ENCODE measurements at regions not wholly inside any gene's neighbourhood (a gene's known extent, or its start where the extent isn't known, plus 50 kb on each side); places are given as distances from the start of the nearest gene placed in this dataset.

- DNase-seq (no peak), FAIRE-seq (no peak), ATAC-seq (no peak)
- no peaks in the 10 kb centered on the region for H3K4me1 ChIP-seq
- TF ChIP-seq CTCF (IDR thresholded peaks at IDR 0.05), result no peak
- H3K27ac ChIP-seq, result no peak overlapping the region
- no peaks in the 10 kb centered on the region for H3K9me3 ChIP-seq
- H3K4me3 ChIP-seq, result no peak overlapping the region
- no peaks in the 10 kb centered on the region for H3K27me3 ChIP-seq
- WGBS, 2 donors, result 84 to 92% methylated on average over 5 of the region's 5 CpGs
- H3K36me3 ChIP-seq, result no peaks in the 10 kb centered on the region
- intact Hi-C loops (cut with DNase I), result no loop called here
Measured at GRCh38 chr7:108627476-108628051, 57.9 kb downstream of the DNAJB9 start.

- H3K27ac ChIP-seq, result no peak overlapping the region
- H3K4me1 ChIP-seq, result no peaks in the 10 kb centered on the region
- no peaks in the 10 kb centered on the region for H3K9me3 ChIP-seq
- DNase-seq, result no peak
- peak in 2 of 4 donors; percentile 40 to 81 for ATAC-seq
- H3K36me3 ChIP-seq, result no peaks in the 10 kb centered on the region
- no peak for TF ChIP-seq CTCF (IDR thresholded peaks at IDR 0.05)
- intact Hi-C loops (cut with DNase I), result no loop called here
- no peak overlapping the region for H3K4me3 ChIP-seq
- FAIRE-seq, result no peak
- 51 to 71% methylated on average over 3 of the region's 3 CpGs for WGBS, 2 donors
- H3K27me3 ChIP-seq, result no peaks in the 10 kb centered on the region
Measured at GRCh38 chr7:108628678-108629077, 59.0 kb downstream of the DNAJB9 start.

- H3K27ac ChIP-seq, result no peak overlapping the region
- H3K27me3 ChIP-seq, result no peaks in the 10 kb centered on the region
- FAIRE-seq, result no peak
- no peaks in the 10 kb centered on the region for H3K36me3 ChIP-seq
- no peaks in the 10 kb centered on the region for H3K4me1 ChIP-seq
- ATAC-seq, result peak in 3 of 4 donors; percentile 47 to 70 (median 51)
- no peak for TF ChIP-seq CTCF (IDR thresholded peaks at IDR 0.05)
- intact Hi-C loops (cut with DNase I), result no loop called here
- 73 to 78% methylated on average over 2 of the region's 2 CpGs for WGBS, 2 donors
- DNase-seq, result peak in 1 of 6 donors; percentile 11
- H3K9me3 ChIP-seq, result no peaks in the 10 kb centered on the region
- H3K4me3 ChIP-seq, result no peak overlapping the region
Measured at GRCh38 chr7:108629651-108630400, 60.2 kb downstream of the DNAJB9 start.

- no peaks in the 10 kb centered on the region for H3K9me3 ChIP-seq
- no peaks in the 10 kb centered on the region for H3K27me3 ChIP-seq
- FAIRE-seq (no peak), DNase-seq (no peak), ATAC-seq (no peak)
- H3K27ac ChIP-seq, result no peak overlapping the region
- TF ChIP-seq CTCF (IDR thresholded peaks at IDR 0.05), result no peak
- H3K4me1 ChIP-seq, result no peaks in the 10 kb centered on the region
- 71 to 72% methylated on average over 2 of the region's 2 CpGs for WGBS, 2 donors
- H3K36me3 ChIP-seq, result no peaks in the 10 kb centered on the region
- intact Hi-C loops (cut with DNase I), result no loop called here
- H3K4me3 ChIP-seq, result no peak overlapping the region
Measured at GRCh38 chr7:108634036-108634435, 64.4 kb downstream of the DNAJB9 start.

- Histone ChIP-seq H3K27ac (no peak overlapping the region), H3K9me3 (no peaks in the 10 kb centered on the region), H3K27me3 (no peaks in the 10 kb centered on the region), H3K4me3 (no peak overlapping the region), H3K4me1 (no peaks in the 10 kb centered on the region), H3K36me3 (no peaks in the 10 kb centered on the region)
- ATAC-seq (no peak), DNase-seq (no peak), FAIRE-seq (no peak)
- 78 to 93% methylated on average over 1 of the region's 1 CpG for WGBS, 2 donors
- intact Hi-C loops (cut with DNase I), result no loop called here
- TF ChIP-seq CTCF (IDR thresholded peaks at IDR 0.05), result no peak
Measured at GRCh38 chr7:108634535-108634934, 64.9 kb downstream of the DNAJB9 start.

Measured in pancreas (tissue), 10 donors.